ENCODE measurements at regions not wholly inside any gene's neighbourhood (a gene's known extent, or its start where the extent isn't known, plus 50 kb on each side); places are given as distances from the start of the nearest gene placed in this dataset.
"Not testable (repeated sequence)": the region's sequence is repeated elsewhere in the genome, so short reads cannot be mapped to it uniquely, and the experiment has no call there.

DNA sequence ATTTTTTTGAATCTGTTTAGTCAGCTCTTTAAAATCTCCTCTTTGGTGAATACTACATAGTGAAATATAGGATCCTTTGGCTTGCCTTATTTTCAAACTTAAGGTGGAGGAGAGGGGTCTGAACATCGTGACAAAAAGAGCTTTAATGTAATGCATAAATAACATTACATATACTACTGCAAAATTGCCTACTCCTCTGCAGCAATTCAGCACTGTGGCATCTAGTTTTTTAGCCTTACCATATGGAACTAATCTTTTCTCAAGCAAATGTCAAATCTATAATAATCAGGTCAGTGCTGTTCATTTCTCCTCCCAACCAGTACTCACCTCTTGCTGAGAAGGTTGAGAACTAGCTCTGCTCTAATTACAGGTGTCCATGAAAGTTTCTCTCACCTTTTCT, 394.0 kb upstream of the CDIN1 start:
- no peak for DNase-seq
- CTCF ChIA-PET = no interaction called here
- TF ChIP-seq, protein P1, sequence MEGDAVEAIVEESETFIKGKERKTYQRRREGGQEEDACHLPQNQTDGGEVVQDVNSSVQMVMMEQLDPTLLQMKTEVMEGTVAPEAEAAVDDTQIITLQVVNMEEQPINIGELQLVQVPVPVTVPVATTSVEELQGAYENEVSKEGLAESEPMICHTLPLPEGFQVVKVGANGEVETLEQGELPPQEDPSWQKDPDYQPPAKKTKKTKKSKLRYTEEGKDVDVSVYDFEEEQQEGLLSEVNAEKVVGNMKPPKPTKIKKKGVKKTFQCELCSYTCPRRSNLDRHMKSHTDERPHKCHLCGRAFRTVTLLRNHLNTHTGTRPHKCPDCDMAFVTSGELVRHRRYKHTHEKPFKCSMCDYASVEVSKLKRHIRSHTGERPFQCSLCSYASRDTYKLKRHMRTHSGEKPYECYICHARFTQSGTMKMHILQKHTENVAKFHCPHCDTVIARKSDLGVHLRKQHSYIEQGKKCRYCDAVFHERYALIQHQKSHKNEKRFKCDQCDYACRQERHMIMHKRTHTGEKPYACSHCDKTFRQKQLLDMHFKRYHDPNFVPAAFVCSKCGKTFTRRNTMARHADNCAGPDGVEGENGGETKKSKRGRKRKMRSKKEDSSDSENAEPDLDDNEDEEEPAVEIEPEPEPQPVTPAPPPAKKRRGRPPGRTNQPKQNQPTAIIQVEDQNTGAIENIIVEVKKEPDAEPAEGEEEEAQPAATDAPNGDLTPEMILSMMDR (IDR thresholded peaks at IDR 0.05; ENCODE audit: unreplicated experiment) = no peak
- Mint-ChIP-seq H3K27me3 (ENCODE audit: unreplicated experiment) (no peaks in the 10 kb centered on the region), H3K9me3 (ENCODE audit: low read depth, unreplicated experiment) (no peaks in the 10 kb centered on the region), H3K4me1 (ENCODE audit: low read depth, unreplicated experiment) (no peaks in the 10 kb centered on the region), H3K36me3 (ENCODE audit: insufficient read depth, unreplicated experiment) (no peaks in the 10 kb centered on the region), H3K4me3 (ENCODE audit: low read depth, unreplicated experiment) (no peak overlapping the region), H3K27ac (ENCODE audit: unreplicated experiment) (no peak overlapping the region)
- intact Hi-C loops (cut with micrococcal nuclease; ENCODE audit: unreplicated experiment) = no loop called here
- no TSS peak for BruUV-seq (replicated peaks)

DNA sequence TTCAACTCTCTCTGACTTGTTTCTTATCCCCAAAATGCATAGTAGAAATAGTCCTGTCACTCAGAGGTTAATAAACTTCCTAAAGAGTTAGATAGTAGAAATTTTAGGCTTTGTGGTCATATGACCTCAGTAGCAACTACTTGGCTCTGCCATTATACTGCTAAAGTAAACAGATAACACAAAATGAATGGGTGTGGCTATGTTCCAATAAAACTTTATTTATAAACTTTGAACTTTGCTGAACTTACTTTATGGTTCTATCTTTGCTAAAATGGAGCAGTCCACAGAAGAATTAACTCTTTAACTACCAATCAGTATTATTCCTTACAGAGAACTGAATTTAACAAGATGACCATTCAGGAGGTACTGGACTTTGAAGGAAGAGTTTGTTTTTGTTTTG, 393.6 kb upstream of the CDIN1 start:
- intact Hi-C loops (cut with micrococcal nuclease; ENCODE audit: unreplicated experiment) = no loop called here
- H3K36me3 Mint-ChIP-seq (ENCODE audit: insufficient read depth, unreplicated experiment) = no peaks in the 10 kb centered on the region
- CTCF ChIA-PET = no interaction called here
- no peak overlapping the region for H3K27ac Mint-ChIP-seq (ENCODE audit: unreplicated experiment)
- no peaks in the 10 kb centered on the region for H3K27me3 Mint-ChIP-seq (ENCODE audit: unreplicated experiment)
- TF ChIP-seq, protein P1 (IDR thresholded peaks at IDR 0.05; ENCODE audit: unreplicated experiment) = no peak
- no peaks in the 10 kb centered on the region for H3K4me1 Mint-ChIP-seq (ENCODE audit: low read depth, unreplicated experiment)
- no peak overlapping the region for H3K4me3 Mint-ChIP-seq (ENCODE audit: low read depth, unreplicated experiment)
- no TSS peak for BruUV-seq (replicated peaks)
- H3K9me3 Mint-ChIP-seq (ENCODE audit: low read depth, unreplicated experiment) = no peaks in the 10 kb centered on the region
- no peak for DNase-seq

DNA sequence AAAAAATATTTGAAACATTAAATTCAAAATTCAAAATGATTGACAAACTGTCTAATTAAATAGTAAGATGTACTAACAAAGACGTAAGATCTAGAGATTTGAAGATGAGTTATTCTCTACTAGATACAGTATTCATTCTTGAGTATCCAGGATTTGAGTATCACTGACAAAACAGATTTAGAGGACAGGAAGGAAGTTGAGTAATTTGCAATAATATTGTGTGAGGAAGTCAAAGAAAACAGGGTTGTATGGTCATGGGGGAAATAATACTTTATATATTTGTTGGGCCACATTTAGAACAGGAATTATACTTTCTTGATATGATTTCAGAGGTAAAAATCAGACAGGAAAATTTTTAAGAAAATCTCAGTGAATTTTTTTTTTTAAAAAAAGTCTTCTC, 393.1 kb upstream of the CDIN1 start:
- CTCF ChIA-PET = no interaction called here
- no peaks in the 10 kb centered on the region for H3K27me3 Mint-ChIP-seq (ENCODE audit: unreplicated experiment)
- no peaks in the 10 kb centered on the region for H3K9me3 Mint-ChIP-seq (ENCODE audit: low read depth, unreplicated experiment)
- TF ChIP-seq, protein P1 (IDR thresholded peaks at IDR 0.05; ENCODE audit: unreplicated experiment) = no peak
- H3K36me3 Mint-ChIP-seq (ENCODE audit: insufficient read depth, unreplicated experiment) = no peaks in the 10 kb centered on the region
- no peak overlapping the region for H3K27ac Mint-ChIP-seq (ENCODE audit: unreplicated experiment)
- no peak overlapping the region for H3K4me3 Mint-ChIP-seq (ENCODE audit: low read depth, unreplicated experiment)
- DNase-seq = no peak
- intact Hi-C loops (cut with micrococcal nuclease; ENCODE audit: unreplicated experiment) = no loop called here
- H3K4me1 Mint-ChIP-seq (ENCODE audit: low read depth, unreplicated experiment) = no peaks in the 10 kb centered on the region
- BruUV-seq (replicated peaks) = no TSS peak

DNA sequence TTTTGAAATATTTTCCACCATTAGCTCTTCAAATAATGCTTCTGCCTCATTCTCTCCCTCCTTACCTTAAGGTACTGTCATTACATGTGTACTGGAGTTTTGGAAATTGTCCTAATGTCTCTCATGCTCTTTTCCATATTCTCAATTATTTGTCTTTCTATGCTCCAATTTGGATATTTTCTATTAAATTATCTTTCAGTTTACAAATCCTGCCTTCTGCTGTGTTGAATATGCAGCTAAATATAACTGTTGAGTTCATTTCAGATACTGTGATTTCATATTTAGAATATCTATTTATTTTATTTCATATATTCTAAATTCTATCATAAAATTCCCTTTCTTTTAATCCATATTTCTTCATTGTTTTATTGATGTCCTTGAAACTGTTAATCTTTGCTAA, 388.0 kb upstream of the CDIN1 start:
- CTCF ChIA-PET = no interaction called here
- Mint-ChIP-seq H3K9me3 (ENCODE audit: low read depth, unreplicated experiment) (peaks cover 2% of the 10 kb centered on the region), H3K27me3 (ENCODE audit: unreplicated experiment) (no peaks in the 10 kb centered on the region), H3K27ac (ENCODE audit: unreplicated experiment) (no peak overlapping the region), H3K36me3 (ENCODE audit: insufficient read depth, unreplicated experiment) (no peaks in the 10 kb centered on the region), H3K4me1 (ENCODE audit: low read depth, unreplicated experiment) (no peaks in the 10 kb centered on the region), H3K4me3 (ENCODE audit: low read depth, unreplicated experiment) (no peak overlapping the region)
- TF ChIP-seq, protein P1 (IDR thresholded peaks at IDR 0.05; ENCODE audit: unreplicated experiment) = no peak
- intact Hi-C loops (cut with micrococcal nuclease; ENCODE audit: unreplicated experiment) = no loop called here
- no TSS peak for BruUV-seq (replicated peaks)
- DNase-seq = no peak

DNA sequence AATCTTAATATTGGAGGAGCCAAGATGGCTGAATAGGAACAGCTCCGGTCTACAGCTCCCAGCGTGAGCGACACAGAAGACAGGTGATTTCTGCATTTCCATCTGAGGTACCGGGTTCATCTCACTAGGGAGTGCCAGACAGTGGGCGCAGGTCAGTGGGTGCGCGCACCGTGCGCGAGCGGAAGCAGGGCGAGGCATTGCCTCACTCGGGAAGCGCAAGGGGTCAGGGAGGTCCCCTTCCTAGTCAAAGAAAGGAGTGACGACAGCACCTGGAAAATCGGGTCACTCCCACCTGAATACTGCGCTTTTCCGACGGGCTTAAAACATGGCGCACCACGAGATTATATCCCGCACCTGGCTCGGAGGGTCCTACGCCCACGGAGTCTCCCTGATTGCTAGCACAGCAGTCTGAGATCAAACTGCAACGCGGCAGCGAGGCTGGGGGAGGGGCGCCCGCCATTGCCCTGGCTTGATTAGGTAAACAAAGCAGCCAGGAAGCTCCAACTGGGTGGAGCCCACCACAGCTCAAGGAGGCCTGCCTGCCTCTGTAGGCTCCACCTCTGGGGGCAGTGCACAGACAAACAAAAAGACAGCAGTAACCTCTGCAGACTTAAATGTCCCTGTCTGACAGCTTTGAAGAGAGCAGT, 383.9 kb upstream of the CDIN1 start:
- H3K36me3 Mint-ChIP-seq (ENCODE audit: insufficient read depth, unreplicated experiment); H3K4me3 Mint-ChIP-seq (ENCODE audit: low read depth, unreplicated experiment); H3K27me3 Mint-ChIP-seq (ENCODE audit: unreplicated experiment); H3K27ac Mint-ChIP-seq (ENCODE audit: unreplicated experiment); intact Hi-C loops (cut with micrococcal nuclease; ENCODE audit: unreplicated experiment); H3K4me1 Mint-ChIP-seq (ENCODE audit: low read depth, unreplicated experiment); CTCF ChIA-PET; H3K9me3 Mint-ChIP-seq (ENCODE audit: low read depth, unreplicated experiment); DNase-seq; BruUV-seq (replicated peaks): not testable (repeated sequence)

Measured in Calu3 (cell line).